GM12891 (cell line): ENCODE measurements at regions not wholly inside any gene's neighbourhood (a gene's known extent, or its start where the extent isn't known, plus 50 kb on each side); places are given as distances from the start of the nearest gene placed in this dataset.

Source experiments
- DNase-seq: peaks from one replicate; pipeline ENCODE4 v3.0.0; 2011; ENCODE audit warnings: low spot score; ENCODE audit not compliant: insufficient read length
- FAIRE-seq: peaks from 2 replicates; lab custom pipeline; 2011; peaks lifted over from hg19 to GRCh38; lab: Jason Lieb, UNC
- PAX5 ChIP-seq: IDR thresholded peaks from 2 replicates; pipeline ENCODE4 v1.6.1; 2011; ENCODE audit warnings: low read length, moderate library complexity, mild to moderate bottlenecking; ENCODE audit not compliant: insufficient read depth, severe bottlenecking
- POLR2A ChIP-seq: IDR thresholded peaks from 2 replicates; pipeline ENCODE4 v1.6.1; 2011; ENCODE audit warnings: low read depth, low read length, control low read depth
- POLR2AphosphoS5 ChIP-seq: IDR thresholded peaks from 2 replicates; pipeline ENCODE4 v1.6.1; 2011; ENCODE audit warnings: low read depth, low read length, control low read depth
- POU2F2 ChIP-seq: IDR thresholded peaks from 2 replicates; pipeline ENCODE4 v1.6.1; 2011; ENCODE audit warnings: low read depth, mild to moderate bottlenecking, control low read depth, low read length, moderate library complexity
- SPI1 ChIP-seq: IDR thresholded peaks from 2 replicates; pipeline ENCODE4 v1.6.1; 2011; ENCODE audit warnings: low read depth, low read length, control low read depth
- TAF1 ChIP-seq: IDR thresholded peaks from 2 replicates; pipeline ENCODE4 v1.6.1; 2011; ENCODE audit warnings: low read depth, low read length, control low read depth

DNA sequence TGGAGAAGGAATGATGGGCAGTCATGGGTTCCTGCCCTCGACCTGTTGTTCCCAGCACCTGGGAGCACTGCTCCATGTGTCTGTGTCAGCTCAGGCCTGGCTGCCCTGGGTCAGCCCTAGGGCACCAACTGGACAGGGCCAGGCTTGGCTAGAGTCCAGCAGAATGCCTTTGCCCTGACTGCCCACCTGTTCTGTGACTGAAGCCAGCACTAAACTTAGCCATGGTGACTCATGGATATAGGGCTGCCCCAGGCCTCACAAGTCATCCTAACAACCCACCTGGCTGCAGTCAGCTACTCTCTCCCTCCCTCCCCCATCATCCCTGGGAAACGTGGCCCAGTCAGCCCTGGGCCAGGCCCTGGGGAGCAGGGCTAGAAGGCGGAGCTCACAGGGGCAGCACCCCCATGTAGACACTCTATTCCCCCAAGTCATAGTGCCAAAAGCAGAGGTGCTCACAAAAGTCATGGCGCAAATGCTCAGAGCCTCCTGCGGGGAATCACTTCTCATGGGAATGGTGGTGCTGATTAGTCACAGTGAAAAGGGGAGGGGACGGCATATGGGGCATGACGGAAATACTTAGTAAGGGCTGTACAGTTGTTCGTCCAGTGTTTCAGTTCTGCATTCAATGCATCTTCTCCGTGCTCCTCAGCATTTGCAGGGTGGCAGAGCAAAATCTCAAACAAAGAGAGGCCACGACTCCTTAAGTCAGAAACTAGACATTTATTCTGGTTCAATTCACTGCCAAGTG, 52.0 kb upstream of the NTF3 start:
- TF ChIP-seq PAX5 (no peak), POU2F2 (no peak), POLR2A (no peak), SPI1 (no peak), POLR2AphosphoS5 (no peak), TAF1 (no peak)
- DNase-seq = no peak
- no peak for FAIRE-seq
